ENCODE measurements at regions not wholly inside any gene's neighbourhood (a gene's known extent, or its start where the extent isn't known, plus 50 kb on each side); places are given as distances from the start of the nearest gene placed in this dataset.
"Not testable (repeated sequence)": the region's sequence is repeated elsewhere in the genome, so short reads cannot be mapped to it uniquely, and the experiment has no call there.

DNA sequence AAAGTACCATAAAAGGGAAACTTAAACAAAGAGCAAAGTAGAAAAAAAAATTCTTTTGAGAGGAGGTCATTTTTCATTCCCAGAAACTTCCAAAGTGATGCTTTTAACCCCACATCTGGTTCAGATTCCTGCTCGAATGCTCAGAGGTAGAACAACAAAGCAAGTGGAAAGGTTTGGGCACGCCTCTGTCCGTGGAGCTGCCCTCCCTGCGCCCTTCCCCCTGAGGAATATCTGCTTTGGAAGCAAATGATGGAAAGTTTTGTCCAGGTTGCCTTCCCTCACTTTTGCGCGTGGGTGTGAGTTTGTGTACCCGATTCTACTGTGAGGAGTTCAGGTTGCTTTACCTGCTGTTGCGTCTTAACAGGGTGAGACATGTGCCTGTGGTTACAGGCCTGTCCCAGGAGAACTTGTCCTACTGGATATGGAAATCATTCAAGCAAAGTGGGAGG, 110.2 kb downstream of the KLF5 start:
- no peak for DNase-seq (ENCODE audit: low read depth, low spot score)
- POLR2A ChIA-PET, result interaction anchor here (0.6 to 1.2 kb wide), 2 partner anchors 46 to 108 kb away, joined by 3 read pairs; no protein-coding TSS in a partner anchor
- TF ChIP-seq, protein P1, sequence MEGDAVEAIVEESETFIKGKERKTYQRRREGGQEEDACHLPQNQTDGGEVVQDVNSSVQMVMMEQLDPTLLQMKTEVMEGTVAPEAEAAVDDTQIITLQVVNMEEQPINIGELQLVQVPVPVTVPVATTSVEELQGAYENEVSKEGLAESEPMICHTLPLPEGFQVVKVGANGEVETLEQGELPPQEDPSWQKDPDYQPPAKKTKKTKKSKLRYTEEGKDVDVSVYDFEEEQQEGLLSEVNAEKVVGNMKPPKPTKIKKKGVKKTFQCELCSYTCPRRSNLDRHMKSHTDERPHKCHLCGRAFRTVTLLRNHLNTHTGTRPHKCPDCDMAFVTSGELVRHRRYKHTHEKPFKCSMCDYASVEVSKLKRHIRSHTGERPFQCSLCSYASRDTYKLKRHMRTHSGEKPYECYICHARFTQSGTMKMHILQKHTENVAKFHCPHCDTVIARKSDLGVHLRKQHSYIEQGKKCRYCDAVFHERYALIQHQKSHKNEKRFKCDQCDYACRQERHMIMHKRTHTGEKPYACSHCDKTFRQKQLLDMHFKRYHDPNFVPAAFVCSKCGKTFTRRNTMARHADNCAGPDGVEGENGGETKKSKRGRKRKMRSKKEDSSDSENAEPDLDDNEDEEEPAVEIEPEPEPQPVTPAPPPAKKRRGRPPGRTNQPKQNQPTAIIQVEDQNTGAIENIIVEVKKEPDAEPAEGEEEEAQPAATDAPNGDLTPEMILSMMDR (IDR thresholded peaks at IDR 0.05; ENCODE audit: insufficient read depth, low read length, missing control alignments), result no peak
- CTCF ChIA-PET, result no interaction called here
- H3K4me3 ChIP-seq (ENCODE audit: low read depth, low read length), result no peak overlapping the region

DNA sequence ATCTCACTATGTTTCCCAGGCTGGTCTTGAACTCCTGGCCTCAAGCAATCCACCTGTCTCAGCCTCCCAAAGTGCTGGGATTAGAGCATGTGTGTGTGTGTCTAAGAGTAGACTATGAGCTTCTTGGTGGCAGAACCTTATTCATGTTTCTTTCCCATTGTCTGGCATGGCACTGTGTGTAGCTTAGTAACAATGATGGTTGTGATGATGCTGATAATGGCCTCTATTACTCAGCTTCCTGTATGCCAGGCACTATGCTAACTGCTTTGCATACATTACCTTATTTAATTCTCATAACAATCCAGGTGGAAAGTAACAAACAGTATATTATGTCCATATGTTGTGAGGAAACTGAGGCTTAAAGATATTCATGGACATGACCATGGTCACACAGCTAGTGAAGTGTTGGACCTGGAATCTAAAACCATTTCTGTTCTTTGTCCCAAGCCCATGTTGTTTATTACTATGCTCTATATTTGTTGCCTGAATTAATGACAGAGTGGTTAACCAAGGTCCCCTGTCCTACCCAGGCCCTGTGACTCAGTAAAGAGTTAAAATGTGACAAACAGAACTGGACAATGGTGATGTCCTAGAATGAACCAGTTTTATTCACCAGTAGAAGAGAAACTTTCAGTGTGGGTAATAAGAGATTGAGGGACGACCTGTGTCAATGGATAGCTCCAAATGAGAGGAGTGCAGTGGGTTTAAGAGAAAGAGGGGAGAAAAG, 109.6 kb downstream of the KLF5 start:
- DNase-seq (ENCODE audit: low read depth, low spot score), result no peak
- ChIA-PET POLR2A (interaction anchor here (0.6 to 1.2 kb wide), 2 partner anchors 47 to 108 kb away, joined by 3 read pairs; no protein-coding TSS in a partner anchor), CTCF (interaction anchor here (0.6 to 1.0 kb wide), 2 partner anchors 9 to 13 kb away, joined by 4 to 6 read pairs; no protein-coding TSS in a partner anchor)
- TF ChIP-seq, protein P1 (IDR thresholded peaks at IDR 0.05; ENCODE audit: insufficient read depth, low read length, missing control alignments), result no peak
- H3K4me3 ChIP-seq (ENCODE audit: low read depth, low read length), result no peak overlapping the region

DNA sequence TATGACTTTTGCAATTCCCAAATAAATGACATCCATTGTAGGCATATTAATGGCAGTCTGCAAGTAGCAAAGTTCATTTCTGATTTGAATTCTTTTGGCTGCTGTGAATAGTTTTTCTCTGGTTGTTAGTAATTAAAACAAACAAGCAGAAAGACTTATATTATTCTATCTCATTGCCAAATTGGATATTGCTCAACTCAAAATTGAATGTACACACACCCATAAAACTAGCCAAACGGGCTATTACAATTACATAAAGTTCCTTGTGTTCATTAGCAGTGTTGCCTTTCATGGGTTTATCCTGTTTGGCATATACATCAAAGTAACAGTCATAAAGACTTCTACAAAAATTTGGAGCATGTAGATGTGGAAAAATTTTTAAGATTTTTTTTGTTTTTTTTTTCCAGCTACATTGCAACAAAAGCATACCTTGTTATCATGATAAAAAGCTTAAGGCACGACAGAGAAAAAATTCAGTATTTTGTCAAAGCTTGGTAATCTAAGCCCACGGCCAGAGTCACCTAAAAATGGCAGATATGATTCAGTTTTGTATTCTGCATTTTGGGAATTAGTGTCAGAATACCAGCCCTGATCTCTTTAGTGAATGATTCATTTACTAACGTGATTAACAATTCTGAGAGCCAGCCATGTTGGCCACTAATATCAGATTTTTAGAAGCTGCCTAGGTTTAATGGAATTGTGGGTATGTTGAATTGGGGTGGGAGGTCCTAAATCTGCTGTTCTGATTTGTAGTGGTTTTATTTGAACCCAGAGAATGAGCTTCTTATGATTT, 108.4 kb downstream of the KLF5 start:
- POLR2A ChIA-PET, result no interaction called here

DNA sequence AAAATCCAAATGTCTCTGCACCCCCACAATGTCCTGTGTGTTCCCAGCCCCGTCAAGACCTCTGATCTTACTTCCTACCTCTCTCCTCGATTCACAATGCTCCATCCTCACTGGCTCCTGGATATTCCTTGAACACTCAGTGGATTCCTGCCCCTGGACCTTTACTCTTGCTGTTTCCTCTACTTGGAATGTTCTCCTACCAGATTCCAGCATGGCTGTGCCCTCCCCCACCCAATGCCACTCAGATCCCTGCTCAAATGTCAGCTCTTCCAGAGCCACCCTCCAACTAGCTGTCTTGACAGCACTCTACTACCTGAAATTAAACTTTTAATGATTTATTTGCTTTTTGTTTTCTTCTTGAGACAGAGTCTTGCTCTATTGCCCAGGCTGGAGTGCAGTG, 107.4 kb downstream of the KLF5 start:
- no peak overlapping the region for H3K4me3 ChIP-seq (ENCODE audit: low read depth, low read length)
- POLR2A ChIA-PET, result no interaction called here
- CTCF ChIA-PET, result no interaction called here
- TF ChIP-seq, protein P1 (IDR thresholded peaks at IDR 0.05; ENCODE audit: insufficient read depth, low read length, missing control alignments), result no peak
- no peak for DNase-seq (ENCODE audit: low read depth, low spot score)

More for the DNA sequence above, 108.4 kb downstream of the KLF5 start:
- DNase-seq (ENCODE audit: low read depth, low spot score), result no peak
- CTCF ChIA-PET, result interaction anchor here (1.0 kb wide), 1 partner anchor 8 kb away, joined by 6 read pairs; no protein-coding TSS in a partner anchor
- TF ChIP-seq, protein P1 (IDR thresholded peaks at IDR 0.05; ENCODE audit: insufficient read depth, low read length, missing control alignments), result no peak
- no peak overlapping the region for H3K4me3 ChIP-seq (ENCODE audit: low read depth, low read length)

DNA sequence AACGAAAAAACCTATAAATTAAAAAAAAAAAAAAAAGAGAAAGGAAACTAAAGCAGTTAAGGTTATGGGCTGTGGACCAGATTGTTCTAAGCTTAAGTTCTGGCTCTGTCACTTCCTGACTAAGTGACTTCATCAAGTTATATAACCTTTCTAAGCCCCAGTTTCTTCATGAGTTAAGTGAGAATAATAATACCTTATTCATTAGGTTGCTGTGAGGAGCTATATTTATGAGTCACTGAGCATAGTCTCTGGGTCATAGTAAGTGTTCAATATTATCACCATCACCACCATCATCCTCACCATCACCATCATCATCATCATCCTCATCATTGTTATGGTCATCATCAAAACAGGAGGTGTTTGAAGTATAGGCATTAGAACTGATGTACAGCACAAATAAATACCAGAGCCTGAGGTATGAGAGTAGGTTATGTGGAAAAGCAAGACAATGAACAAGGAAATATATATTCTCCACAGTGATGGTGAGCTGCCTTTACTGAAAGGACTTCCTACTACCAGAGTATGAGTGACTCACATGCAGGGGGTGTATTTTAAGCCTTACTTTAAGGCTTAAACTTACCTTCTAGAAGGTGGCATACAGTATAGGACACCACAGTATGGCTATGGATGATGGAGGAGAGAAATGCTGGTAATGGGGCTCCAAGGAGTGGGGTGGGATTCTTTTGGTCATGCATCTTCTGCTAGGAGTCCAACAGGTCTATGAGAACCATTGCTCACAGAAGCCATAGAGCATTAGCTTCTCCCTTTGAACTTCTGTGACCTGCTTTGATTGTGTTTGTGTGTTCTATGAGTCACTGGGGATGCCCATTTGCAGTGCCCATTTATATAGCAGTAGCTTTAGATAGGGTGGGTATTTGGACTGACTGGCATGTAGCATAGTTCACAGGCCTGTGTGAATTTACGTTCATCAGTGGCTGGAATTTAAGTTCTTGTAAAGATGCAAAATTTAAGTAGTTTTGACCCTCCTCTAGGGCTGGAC, 104.4 kb downstream of the KLF5 start:
- TF ChIP-seq, protein P1 (IDR thresholded peaks at IDR 0.05; ENCODE audit: insufficient read depth, low read length, missing control alignments), result no peak
- POLR2A ChIA-PET, result no interaction called here
- no peak overlapping the region for H3K4me3 ChIP-seq (ENCODE audit: low read depth, low read length)
- no peak for DNase-seq (ENCODE audit: low read depth, low spot score)
- CTCF ChIA-PET, result no interaction called here

DNA sequence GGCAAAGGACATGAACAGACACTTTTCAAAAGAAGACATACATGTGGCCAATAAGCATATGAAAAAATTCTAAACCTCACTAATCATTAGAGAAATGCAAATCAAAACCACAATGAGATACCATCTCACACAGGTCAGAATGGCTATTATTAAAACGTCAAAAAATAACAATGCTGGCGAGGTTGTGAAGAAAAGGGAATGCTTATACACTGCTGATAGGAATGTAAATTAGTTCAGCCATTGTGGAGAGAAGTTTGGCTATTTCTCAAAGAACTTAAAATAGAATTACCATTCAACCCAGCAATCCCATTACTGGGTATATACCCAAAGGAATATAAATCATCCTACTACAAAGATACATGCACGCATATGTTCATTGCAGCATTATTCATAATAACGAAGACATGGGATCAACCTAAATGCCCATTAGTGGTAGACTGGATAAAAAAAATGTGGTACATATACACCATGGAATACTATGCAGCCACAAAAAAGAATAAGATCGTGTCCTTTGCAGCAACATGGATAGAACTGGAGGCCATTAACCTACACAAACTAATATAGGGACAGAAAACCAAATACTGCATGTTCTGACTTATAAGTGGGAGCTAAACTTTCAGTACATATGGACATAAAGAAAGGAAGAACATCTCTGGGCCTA, 101.7 kb downstream of the KLF5 start:
- CTCF ChIA-PET; POLR2A ChIA-PET; DNase-seq (ENCODE audit: low read depth, low spot score); H3K4me3 ChIP-seq (ENCODE audit: low read depth, low read length): not testable (repeated sequence)
